CD4-positive, alpha-beta memory T cell (primary cell): ENCODE measurements at regions not wholly inside any gene's neighbourhood (a gene's known extent, or its start where the extent isn't known, plus 50 kb on each side); places are given as distances from the start of the nearest gene placed in this dataset.
A peak's percentile ranks its signal among the peaks of the same experiment; 100 is the strongest.
"Not testable (repeated sequence)": the region's sequence is repeated elsewhere in the genome, so short reads cannot be mapped to it uniquely, and the experiment has no call there.

ENCODE experiments used
- CTCF ChIA-PET: fragments of 350-600 bp; sonication (Branson Sonifier 250); formaldehyde crosslinking; loops from one replicate; lab custom pipeline; 2021; ENCODE audit warnings: inconsistent platforms; ENCODE audit not compliant: partially characterized antibody; lab: Charles Lee
- POLR2A ChIA-PET: fragments of 350-600 bp; sonication (Branson Sonifier 250); formaldehyde crosslinking; loops from one replicate; lab custom pipeline; 2021; ENCODE audit not compliant: partially characterized antibody; lab: Charles Lee
- DNase-seq, 5 donors: peaks; one replicate each; pipeline versions ENCODE4 v3.0.0 to v3.0.0-alpha.2; 2020 to 2022; ENCODE audit warnings: mixed read lengths in 1 of 5
- H3K27ac ChIP-seq: one replicate; pipeline ENCODE4 v1.7.0; 2013; ENCODE audit warnings: low read depth, low read length
- H3K27me3 ChIP-seq: 2 replicates; pipeline ENCODE4 v1.7.0; 2013; ENCODE audit warnings: mild to moderate bottlenecking, low read length, moderate library complexity; ENCODE audit not compliant: insufficient read depth
- H3K36me3 ChIP-seq: 2 replicates; pipeline ENCODE4 v1.7.0; 2013; ENCODE audit warnings: mild to moderate bottlenecking, low read length, moderate library complexity; ENCODE audit not compliant: insufficient read depth
- H3K4me1 ChIP-seq: 2 replicates; pipeline ENCODE4 v1.7.0; 2013; ENCODE audit warnings: mild to moderate bottlenecking, low read length, moderate library complexity; ENCODE audit not compliant: insufficient read depth
- H3K4me3 ChIP-seq, 2 donors: one replicate each; pipeline ENCODE4 v1.7.0; 2013; ENCODE audit warnings: low read length in 2 of 2, mild to moderate bottlenecking in 1 of 2
- H3K9me3 ChIP-seq, 2 donors: one replicate each; pipeline ENCODE4 v1.7.0; 2013; ENCODE audit warnings: low read length in 2 of 2, control low read depth in 1 of 2; ENCODE audit not compliant: control insufficient read depth in 1 of 2
- H3K27ac Mint-ChIP-seq, 7 donors: one replicate each; pipeline ENCODE4 v1.8.0; 2020 to 2021; ENCODE audit warnings: mixed read lengths in 7 of 7, mild to moderate bottlenecking in 6 of 7, inconsistent platforms in 3 of 7, moderate library complexity in 3 of 7
- H3K27me3 Mint-ChIP-seq, 2 donors: one replicate each; pipeline ENCODE4 v1.8.0; 2020 to 2021; ENCODE audit warnings: mixed read lengths in 2 of 2
- H3K36me3 Mint-ChIP-seq, 2 donors: one replicate each; pipeline ENCODE4 v1.8.0; 2020 to 2021; ENCODE audit warnings: mixed read lengths in 2 of 2, inconsistent platforms in 1 of 2, mild to moderate bottlenecking in 1 of 2
- H3K4me1 Mint-ChIP-seq, 4 donors: one replicate each; pipeline ENCODE4 v1.8.0; 2020 to 2021; ENCODE audit warnings: mixed read lengths in 4 of 4, mild to moderate bottlenecking in 1 of 4
- H3K4me3 Mint-ChIP-seq, 8 donors: one replicate each; pipeline ENCODE4 v1.8.0; 2020 to 2021; ENCODE audit warnings: mixed read lengths in 8 of 8, mild to moderate bottlenecking in 7 of 8, moderate library complexity in 6 of 8, inconsistent platforms in 3 of 8
- H3K9me3 Mint-ChIP-seq, 8 donors: one replicate each; pipeline ENCODE4 v1.8.0; 2020 to 2021; ENCODE audit warnings: mixed read lengths in 8 of 8, mild to moderate bottlenecking in 5 of 8, inconsistent platforms in 3 of 8, moderate library complexity in 1 of 8
- intact Hi-C: fragments of 100-400 bp; cut with micrococcal nuclease; formaldehyde crosslinking; loops from one replicate; pipeline ENCODE4 v1.15.1; 2023

DNA sequence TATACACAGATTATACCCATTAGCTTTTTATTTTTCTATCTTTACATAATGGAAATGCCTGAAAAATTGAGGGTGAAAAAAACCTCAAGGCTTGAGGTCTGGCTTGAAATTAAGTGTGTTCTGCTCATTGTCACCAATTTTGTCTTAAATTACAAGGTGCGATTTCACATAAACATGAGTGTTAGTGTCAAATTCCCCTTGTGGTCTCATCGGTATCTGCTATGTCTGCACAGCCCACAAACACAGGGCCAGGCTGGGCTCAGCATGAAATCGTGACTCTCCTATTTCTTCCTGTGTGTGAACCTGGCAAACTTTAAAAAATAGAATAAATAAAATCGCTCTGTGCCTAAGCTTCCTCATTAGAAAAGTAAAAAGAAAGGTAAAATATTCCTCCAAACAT is 109.1 kb downstream of the CRLF2 start:
- Histone ChIP-seq H3K4me1 (no peaks in the 10 kb centered on the region), H3K27ac (no peak overlapping the region), H3K4me3 (no peak overlapping the region), H3K9me3 (no peaks in the 10 kb centered on the region), H3K27me3 (no peaks in the 10 kb centered on the region), H3K36me3 (no peaks in the 10 kb centered on the region)
- Mint-ChIP-seq H3K27me3 (peaks cover 7 to 9% of the 10 kb centered on the region in 2 donors), H3K9me3 (peaks cover 0 to 5% (median 0%) of the 10 kb centered on the region in 8 donors), H3K36me3 (no peaks in the 10 kb centered on the region), H3K4me1 (no peaks in the 10 kb centered on the region), H3K4me3 (no peak overlapping the region), H3K27ac (no peak overlapping the region)
- intact Hi-C loops: no loop called here
- no peak for DNase-seq
- CTCF ChIA-PET: no interaction called here
- POLR2A ChIA-PET: no interaction called here

DNA sequence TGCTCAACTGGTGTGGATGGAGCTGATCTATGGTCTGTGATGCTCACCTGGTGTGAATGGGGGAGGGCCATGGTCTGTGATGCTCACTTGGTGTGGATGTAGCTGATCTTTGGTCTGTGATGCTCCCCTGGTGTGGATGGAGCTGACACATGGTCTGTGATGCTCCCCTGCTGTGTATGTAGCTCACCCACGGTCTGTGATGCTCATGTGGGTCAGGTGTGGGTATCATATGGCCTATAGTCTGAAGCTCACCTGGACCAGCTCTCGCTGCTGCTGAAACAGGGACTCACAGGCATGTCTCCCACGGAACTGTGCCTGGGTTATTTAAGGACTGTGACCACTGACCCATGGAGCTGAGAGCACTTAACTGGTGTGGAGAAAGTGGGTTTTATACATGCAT is 109.7 kb downstream of the CRLF2 start:
- no peak overlapping the region for H3K4me3 ChIP-seq
- Mint-ChIP-seq H3K27me3 (peaks cover 7 to 9% of the 10 kb centered on the region in 2 donors), H3K4me1 (no peaks in the 10 kb centered on the region), H3K9me3 (peaks cover 0 to 9% (median under 1%) of the 10 kb centered on the region in 8 donors), H3K36me3 (no peaks in the 10 kb centered on the region), H3K27ac (no peak overlapping the region), H3K4me3 (no peak overlapping the region)
- no peak for DNase-seq
- intact Hi-C loops: no loop called here
- ChIA-PET POLR2A (no interaction called here), CTCF (no interaction called here)
- no peaks in the 10 kb centered on the region for H3K27me3 ChIP-seq
- no peaks in the 10 kb centered on the region for H3K9me3 ChIP-seq
- no peaks in the 10 kb centered on the region for H3K4me1 ChIP-seq
- no peak overlapping the region for H3K27ac ChIP-seq
- no peaks in the 10 kb centered on the region for H3K36me3 ChIP-seq

DNA sequence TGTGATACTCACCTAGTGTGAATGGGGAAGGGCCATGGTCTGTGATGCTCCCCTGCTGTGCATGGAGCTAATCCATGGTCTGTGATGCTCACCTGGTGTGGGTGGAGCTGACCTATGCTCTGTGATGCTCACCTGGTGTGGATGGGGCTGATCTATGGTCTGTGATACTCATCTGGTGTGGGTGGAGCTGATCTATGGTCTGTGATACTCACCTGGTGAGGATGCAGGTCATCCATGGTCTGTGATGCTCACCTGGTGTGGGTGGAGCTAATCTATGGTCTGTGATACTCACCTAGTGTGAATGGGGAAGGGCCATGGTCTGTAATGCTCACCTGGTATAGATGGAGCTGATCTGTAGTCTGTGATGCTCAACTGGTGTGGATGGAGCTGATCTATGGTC is 110.2 kb downstream of the CRLF2 start:
- POLR2A ChIA-PET: not testable (repeated sequence)

DNA sequence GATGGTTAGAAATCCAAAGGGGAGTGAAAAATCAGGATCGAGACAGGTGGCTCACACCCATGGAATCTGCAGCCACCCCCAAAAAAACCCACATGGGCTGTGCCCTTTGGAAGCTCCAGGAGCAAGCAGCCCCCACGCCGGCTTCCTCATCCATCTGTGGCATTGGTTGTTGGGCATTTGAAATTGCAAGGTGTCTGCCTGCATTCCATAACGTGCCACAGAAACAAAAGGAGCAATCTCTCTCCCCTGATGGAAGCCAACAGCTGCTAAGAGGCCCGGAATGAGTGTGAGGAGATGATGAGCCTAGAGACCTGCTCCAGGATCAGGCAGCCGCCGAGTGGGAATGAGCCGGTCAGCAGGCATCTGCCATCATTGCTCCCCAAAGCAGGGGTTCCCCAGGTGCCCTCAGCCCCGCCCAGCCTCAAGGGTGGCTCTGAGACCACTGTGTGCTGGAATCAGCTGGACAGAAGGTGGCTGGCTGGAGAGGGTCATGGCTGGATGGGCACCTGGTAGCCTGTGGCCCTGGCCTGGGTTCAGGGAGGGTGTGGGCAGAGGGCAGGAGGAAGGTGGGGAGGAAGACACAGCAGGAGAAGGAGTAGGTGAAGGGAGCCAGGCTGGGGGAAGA is 113.2 kb downstream of the CRLF2 start:
- POLR2A ChIA-PET: no interaction called here
- intact Hi-C loops: no loop called here
- peaks cover 0 to 21% (median 10%) of the 10 kb centered on the region in 8 donors for H3K9me3 Mint-ChIP-seq
- no peak for DNase-seq
- H3K4me3 Mint-ChIP-seq: no peak overlapping the region
- H3K36me3 Mint-ChIP-seq: peaks cover 0 to 4% of the 10 kb centered on the region in 2 donors
- peaks cover 2 to 3% of the 10 kb centered on the region in 2 donors for H3K27me3 Mint-ChIP-seq
- Histone ChIP-seq H3K36me3 (no peaks in the 10 kb centered on the region), H3K27me3 (no peaks in the 10 kb centered on the region), H3K9me3 (peaks cover 0 to 6% of the 10 kb centered on the region in 2 donors), H3K27ac (no peak overlapping the region), H3K4me1 (no peaks in the 10 kb centered on the region), H3K4me3 (no peak overlapping the region)
- CTCF ChIA-PET: no interaction called here
- no peak overlapping the region for H3K27ac Mint-ChIP-seq
- peaks cover 0 to 1% (median 0%) of the 10 kb centered on the region in 4 donors for H3K4me1 Mint-ChIP-seq

More for the DNA sequence above, 110.2 kb downstream of the CRLF2 start:
- H3K36me3 ChIP-seq, H3K27me3 ChIP-seq, H3K4me3 ChIP-seq, DNase-seq, H3K9me3 ChIP-seq, H3K27me3 Mint-ChIP-seq, H3K4me1 ChIP-seq, H3K4me1 Mint-ChIP-seq, H3K36me3 Mint-ChIP-seq, intact Hi-C loops, H3K27ac ChIP-seq, H3K27ac Mint-ChIP-seq, CTCF ChIA-PET, H3K4me3 Mint-ChIP-seq: not testable (repeated sequence)
- peaks cover 0 to 15% (median 6%) of the 10 kb centered on the region in 8 donors for H3K9me3 Mint-ChIP-seq

DNA sequence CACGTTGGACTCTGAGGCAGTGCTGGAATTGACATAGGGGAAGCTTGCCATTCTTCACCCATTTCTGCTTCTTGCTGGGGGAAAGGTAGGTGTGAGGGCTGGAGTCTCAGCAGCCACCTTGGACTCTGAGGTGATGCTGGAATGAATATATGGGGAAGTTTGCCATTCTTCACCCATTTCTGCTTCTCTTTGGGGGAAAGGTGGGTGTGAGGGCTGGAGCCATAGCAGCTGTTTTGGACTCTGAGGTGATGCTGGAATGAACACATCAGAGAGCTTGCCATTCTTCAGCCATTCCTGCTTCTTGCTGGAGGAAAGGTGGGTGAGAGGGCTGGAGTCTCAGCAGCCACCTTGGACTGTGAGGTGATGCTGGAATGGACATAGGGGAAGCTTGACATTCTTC is 115.1 kb downstream of the CRLF2 start:
- intact Hi-C loops: no loop called here
- H3K4me1 Mint-ChIP-seq: peaks cover 0 to 4% (median 2%) of the 10 kb centered on the region in 4 donors
- H3K4me1 ChIP-seq: no peaks in the 10 kb centered on the region

DNA sequence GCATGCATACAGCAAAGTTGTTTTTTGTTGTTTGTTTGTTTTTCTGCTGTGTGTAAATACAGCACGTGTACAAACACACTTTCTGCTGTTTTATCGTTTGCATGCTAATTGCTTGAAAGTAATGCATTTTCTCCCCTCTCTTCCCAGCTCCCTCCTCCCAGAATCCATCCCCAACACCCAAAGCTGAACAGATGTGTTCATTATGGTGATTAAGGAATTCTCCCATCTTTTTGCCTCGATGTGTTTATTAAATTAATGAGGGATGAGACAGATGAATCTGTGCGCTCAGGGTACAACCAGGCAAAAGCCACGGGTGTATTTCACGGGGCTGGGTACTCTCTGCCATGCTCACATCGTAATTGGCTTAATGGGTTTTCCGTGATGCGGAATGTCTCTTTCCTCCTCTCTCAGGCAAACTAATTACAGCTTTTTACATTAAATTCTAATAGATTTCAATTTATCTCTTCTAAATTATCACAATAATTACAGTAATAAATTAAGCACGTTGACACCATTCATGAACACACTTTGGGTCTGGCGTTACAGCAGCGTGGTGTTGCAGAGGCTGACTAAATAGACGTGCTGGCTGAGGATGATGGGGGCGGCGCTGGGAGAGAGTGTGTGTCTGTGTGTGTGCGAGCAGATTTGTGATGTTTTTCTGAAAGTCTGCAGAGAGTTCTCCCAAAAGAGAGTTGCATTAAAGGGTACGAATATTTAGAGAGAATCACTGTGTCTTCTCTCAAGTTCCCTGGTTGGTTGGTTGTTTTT is 117.7 kb downstream of the CRLF2 start:
- DNase-seq: no peak
- Histone ChIP-seq H3K27me3 (no peaks in the 10 kb centered on the region), H3K4me1 (no peaks in the 10 kb centered on the region), H3K36me3 (no peaks in the 10 kb centered on the region), H3K9me3 (peaks cover 0 to 6% of the 10 kb centered on the region in 2 donors), H3K27ac (no peak overlapping the region), H3K4me3 (no peak overlapping the region)
- intact Hi-C loops: no loop called here
- H3K36me3 Mint-ChIP-seq: peaks cover 0 to 4% of the 10 kb centered on the region in 2 donors
- no peak overlapping the region for H3K27ac Mint-ChIP-seq
- peaks cover 0 to 21% (median 10%) of the 10 kb centered on the region in 8 donors for H3K9me3 Mint-ChIP-seq
- H3K27me3 Mint-ChIP-seq: no peaks in the 10 kb centered on the region
- ChIA-PET CTCF (no interaction called here), POLR2A (no interaction called here)
- H3K4me3 Mint-ChIP-seq: peak overlapping the region in 1 of 8 donors; percentile 39
- H3K4me1 Mint-ChIP-seq: peaks cover 0 to 4% (median 2%) of the 10 kb centered on the region in 4 donors

More for the DNA sequence above, 115.1 kb downstream of the CRLF2 start:
- Mint-ChIP-seq H3K27me3 (peaks cover 0 to 3% of the 10 kb centered on the region in 2 donors), H3K27ac (peak overlapping the region in 1 of 7 donors; percentile 41), H3K9me3 (peaks cover 0 to 21% (median 10%) of the 10 kb centered on the region in 8 donors), H3K4me3 (peak overlapping the region in 1 of 8 donors; percentile 3), H3K36me3 (peaks cover 0 to 4% of the 10 kb centered on the region in 2 donors)
- Histone ChIP-seq H3K27ac (no peak overlapping the region), H3K27me3 (no peaks in the 10 kb centered on the region), H3K4me3 (no peak overlapping the region), H3K9me3 (peaks cover 0 to 6% of the 10 kb centered on the region in 2 donors), H3K36me3 (no peaks in the 10 kb centered on the region)
- POLR2A ChIA-PET: no interaction called here
- DNase-seq: no peak
- CTCF ChIA-PET: no interaction called here

DNA sequence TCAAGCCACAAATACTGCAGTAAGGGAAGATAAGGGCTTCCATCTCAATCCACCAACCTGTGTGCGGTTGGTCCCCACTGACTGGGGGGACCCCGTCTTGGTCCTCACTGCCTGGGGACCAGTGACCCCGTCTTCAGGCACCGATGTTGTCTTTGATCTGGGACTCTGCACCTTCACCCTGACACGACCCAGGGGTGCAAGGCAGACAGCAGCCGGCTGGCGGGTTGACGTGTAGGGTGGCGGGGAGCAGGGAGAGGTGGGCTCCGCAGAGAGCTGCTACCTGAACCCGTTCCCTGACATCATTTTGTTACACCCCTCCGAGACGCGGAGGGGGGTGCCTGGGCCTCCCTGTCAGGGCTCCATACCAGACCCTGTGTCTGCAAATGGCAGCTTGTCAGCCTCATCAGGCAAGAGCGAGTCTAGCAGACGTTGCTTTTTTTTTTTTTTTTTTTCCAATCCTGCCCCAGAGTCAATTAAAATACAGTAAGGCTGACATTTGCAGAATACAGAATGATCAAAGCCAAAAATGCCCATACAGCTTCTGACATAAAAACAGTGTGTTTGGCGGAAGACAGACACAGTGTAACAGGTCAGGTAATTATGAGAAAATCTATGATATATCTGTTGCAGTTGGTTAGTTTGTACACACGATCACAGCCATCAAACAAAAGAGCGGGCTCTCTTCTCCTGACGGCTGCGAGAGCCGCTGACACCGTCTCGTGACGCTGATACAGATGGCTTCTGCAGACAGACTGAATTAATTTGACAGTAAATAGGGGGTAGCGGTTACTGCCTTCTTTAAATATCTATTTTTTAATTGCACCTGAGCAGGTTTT is 118.6 kb downstream of the CRLF2 start:
- Histone ChIP-seq H3K4me1 (no peaks in the 10 kb centered on the region), H3K27ac (no peak overlapping the region), H3K27me3 (no peaks in the 10 kb centered on the region), H3K36me3 (no peaks in the 10 kb centered on the region), H3K9me3 (peaks cover 0 to 6% of the 10 kb centered on the region in 2 donors), H3K4me3 (no peak overlapping the region)
- Mint-ChIP-seq H3K9me3 (peaks cover 0 to 19% (median 10%) of the 10 kb centered on the region in 8 donors), H3K27me3 (no peaks in the 10 kb centered on the region), H3K36me3 (peaks cover 0 to 4% of the 10 kb centered on the region in 2 donors), H3K4me1 (peaks cover 0 to 4% (median 2%) of the 10 kb centered on the region in 4 donors), H3K4me3 (peak overlapping the region; percentile 57 to 87 (median 78)), H3K27ac (peak overlapping the region in 6 of 7 donors; percentile 35 to 87 (median 64))
- POLR2A ChIA-PET: no interaction called here
- no peak for DNase-seq
- CTCF ChIA-PET: no interaction called here
- intact Hi-C loops: no loop called here
